OCI-LY7 (cell line): ENCODE measurements at regions not wholly inside any gene's neighbourhood (a gene's known extent, or its start where the extent isn't known, plus 50 kb on each side); places are given as distances from the start of the nearest gene placed in this dataset.
A peak's percentile ranks its signal among the peaks of the same experiment; 100 is the strongest.

Experiments used
- EZH2phosphoT487 ChIP-seq: fragments of 200-600 bp; sonication (generic); IDR thresholded peaks from 2 replicates; pipeline ENCODE4 v1.6.1; 2018; ENCODE audit warnings: low read depth, borderline replicate concordance, mild to moderate bottlenecking, mixed run types, antibody characterized with exemption, low read length, moderate library complexity, mixed read lengths
- TF ChIP-seq, protein P1 (sequence below): fragments of 200-600 bp; sonication (generic); conservative IDR thresholded peaks from 2 replicates; pipeline ENCODE4 v1.5.1; 2014; ENCODE audit warnings: mild to moderate bottlenecking, antibody characterized with exemption, low read length, moderate library complexity, mixed read lengths

DNA sequence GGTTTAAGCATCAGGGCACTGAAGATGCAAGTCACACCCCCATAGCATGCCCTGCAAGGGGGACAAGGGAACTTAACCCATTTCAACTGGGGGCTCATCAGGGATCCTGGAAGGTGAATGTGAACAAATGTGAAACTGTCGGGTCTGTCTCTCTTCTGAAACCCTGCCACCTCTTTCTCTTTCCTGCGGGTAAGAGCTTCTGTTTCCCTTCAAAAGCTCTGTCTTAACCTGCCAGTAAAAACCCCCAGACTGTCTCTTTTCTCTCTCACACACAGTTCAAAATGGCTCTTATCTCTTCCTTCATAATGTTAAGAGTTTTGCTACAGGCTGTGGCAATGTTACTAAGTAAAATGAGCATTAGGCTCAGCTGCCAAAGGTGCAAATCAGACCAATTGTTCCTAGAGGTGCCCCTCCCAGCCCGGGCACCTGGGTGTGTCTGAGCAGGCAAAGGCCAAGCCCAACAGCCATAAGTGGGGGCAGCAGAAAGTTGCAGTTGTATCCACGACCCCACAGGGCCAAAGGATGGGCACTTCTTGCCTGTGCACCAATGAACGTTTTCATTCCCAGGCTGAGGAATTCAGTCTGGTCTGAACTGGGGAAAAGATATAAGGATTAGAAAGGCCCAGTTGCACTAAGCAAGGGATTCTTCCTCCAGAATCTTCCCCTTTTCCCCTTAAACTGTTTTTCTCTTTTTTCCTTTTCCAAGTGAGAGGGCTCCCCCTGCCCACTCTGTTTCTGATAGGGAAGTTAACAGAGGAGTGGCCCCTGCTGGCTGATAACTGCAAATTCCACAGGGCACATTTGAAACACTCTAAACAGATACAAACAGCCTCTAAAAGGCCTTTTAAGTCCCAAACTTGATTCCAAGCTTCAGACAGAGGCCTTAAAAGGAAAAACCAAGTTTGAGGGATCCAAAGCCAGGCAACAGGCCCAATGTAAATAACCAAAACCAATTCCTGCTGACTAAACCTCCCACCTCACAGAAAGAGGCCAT is 113.8 kb upstream of the EPHA6 start:
- TF ChIP-seq, protein P1, sequence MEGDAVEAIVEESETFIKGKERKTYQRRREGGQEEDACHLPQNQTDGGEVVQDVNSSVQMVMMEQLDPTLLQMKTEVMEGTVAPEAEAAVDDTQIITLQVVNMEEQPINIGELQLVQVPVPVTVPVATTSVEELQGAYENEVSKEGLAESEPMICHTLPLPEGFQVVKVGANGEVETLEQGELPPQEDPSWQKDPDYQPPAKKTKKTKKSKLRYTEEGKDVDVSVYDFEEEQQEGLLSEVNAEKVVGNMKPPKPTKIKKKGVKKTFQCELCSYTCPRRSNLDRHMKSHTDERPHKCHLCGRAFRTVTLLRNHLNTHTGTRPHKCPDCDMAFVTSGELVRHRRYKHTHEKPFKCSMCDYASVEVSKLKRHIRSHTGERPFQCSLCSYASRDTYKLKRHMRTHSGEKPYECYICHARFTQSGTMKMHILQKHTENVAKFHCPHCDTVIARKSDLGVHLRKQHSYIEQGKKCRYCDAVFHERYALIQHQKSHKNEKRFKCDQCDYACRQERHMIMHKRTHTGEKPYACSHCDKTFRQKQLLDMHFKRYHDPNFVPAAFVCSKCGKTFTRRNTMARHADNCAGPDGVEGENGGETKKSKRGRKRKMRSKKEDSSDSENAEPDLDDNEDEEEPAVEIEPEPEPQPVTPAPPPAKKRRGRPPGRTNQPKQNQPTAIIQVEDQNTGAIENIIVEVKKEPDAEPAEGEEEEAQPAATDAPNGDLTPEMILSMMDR = 0 out of 2 replicates have a peak, but pooled peaks have one; percentile 23
- no peak for TF ChIP-seq EZH2phosphoT487
